ENCODE measurements at regions not wholly inside any gene's neighbourhood (a gene's known extent, or its start where the extent isn't known, plus 50 kb on each side); places are given as distances from the start of the nearest gene placed in this dataset.

DNA sequence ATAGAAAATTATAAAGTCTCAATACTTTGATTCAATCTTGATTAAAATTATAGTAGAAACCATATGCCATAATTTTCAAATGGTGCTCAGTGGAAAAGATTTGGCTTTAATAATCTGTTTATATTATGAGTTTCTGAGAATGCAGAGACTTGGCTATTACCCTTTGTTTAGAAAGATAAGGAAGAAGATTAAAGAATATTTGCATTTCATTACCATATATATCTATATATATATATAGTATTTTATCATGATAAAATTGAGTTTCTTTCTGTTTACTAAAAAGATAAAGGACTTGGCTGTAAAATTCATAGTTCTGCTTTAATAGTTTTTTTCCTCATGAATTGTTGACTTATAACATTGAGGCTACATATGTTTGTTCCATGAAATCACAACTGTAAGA lies 679.3 kb upstream of the MAP3K7 start:
- TF ChIP-seq, protein P1, sequence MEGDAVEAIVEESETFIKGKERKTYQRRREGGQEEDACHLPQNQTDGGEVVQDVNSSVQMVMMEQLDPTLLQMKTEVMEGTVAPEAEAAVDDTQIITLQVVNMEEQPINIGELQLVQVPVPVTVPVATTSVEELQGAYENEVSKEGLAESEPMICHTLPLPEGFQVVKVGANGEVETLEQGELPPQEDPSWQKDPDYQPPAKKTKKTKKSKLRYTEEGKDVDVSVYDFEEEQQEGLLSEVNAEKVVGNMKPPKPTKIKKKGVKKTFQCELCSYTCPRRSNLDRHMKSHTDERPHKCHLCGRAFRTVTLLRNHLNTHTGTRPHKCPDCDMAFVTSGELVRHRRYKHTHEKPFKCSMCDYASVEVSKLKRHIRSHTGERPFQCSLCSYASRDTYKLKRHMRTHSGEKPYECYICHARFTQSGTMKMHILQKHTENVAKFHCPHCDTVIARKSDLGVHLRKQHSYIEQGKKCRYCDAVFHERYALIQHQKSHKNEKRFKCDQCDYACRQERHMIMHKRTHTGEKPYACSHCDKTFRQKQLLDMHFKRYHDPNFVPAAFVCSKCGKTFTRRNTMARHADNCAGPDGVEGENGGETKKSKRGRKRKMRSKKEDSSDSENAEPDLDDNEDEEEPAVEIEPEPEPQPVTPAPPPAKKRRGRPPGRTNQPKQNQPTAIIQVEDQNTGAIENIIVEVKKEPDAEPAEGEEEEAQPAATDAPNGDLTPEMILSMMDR (IDR thresholded peaks at IDR 0.05): no peak
- no peak for TF ChIP-seq POLR2A (IDR thresholded peaks at IDR 0.05)

Data from upper lobe of left lung (tissue), 4 donors.